Pancreas (tissue), 10 donors: ENCODE measurements at regions not wholly inside any gene's neighbourhood (a gene's known extent, or its start where the extent isn't known, plus 50 kb on each side); places are given as distances from the start of the nearest gene placed in this dataset.

Experiments used
- ATAC-seq, 4 donors: fragments of 200-7000 bp; cut with Tn5 transposase; one replicate each; pipeline versions ENCODE4 v1.8.0 to v1.9.1; 2020; ENCODE audit warnings: mild to moderate bottlenecking in 4 of 4, moderate library complexity in 4 of 4
- DNase-seq, 6 donors: peaks; one replicate each; pipeline ENCODE4 v3.0.0-alpha.2; 2020
- FAIRE-seq: peaks from 2 replicates; lab custom pipeline; 2012; peaks lifted over from hg19 to GRCh38; lab: Jason Lieb, UNC
- H3K27ac ChIP-seq, 4 donors: fragments of 200-600 bp; sonication (generic); 1 replicate in 3 of 4; 2 replicates in 1 of 4; pipeline versions ENCODE4 v1.5.0 to v1.8.0; 2020
- H3K27me3 ChIP-seq, 4 donors: fragments of 200-600 bp; one replicate each; pipeline ENCODE4 v1.8.0; 2021
- H3K36me3 ChIP-seq, 3 donors: fragments of 200-600 bp; sonication (generic) in 1 of 3; one replicate each; pipeline versions ENCODE4 v1.5.0 to v1.8.0; 2020 to 2021
- H3K4me1 ChIP-seq, 3 donors: fragments of 200-600 bp; one replicate each; pipeline ENCODE4 v1.8.0; 2021
- H3K4me3 ChIP-seq, 4 donors: fragments of 200-600 bp; sonication (generic) in 2 of 4; one replicate each; pipeline versions ENCODE4 v1.5.0 to v1.8.0; 2020 to 2021
- H3K9me3 ChIP-seq, 4 donors: fragments of 200-600 bp; one replicate each; pipeline ENCODE4 v1.8.0; 2021
- CTCF ChIP-seq, 4 donors: fragments of 200-600 bp; sonication (generic) in 3 of 4; IDR thresholded peaks; one replicate each; pipeline versions ENCODE4 v1.5.0 to v1.8.0; 2021; ENCODE audit warnings: antibody characterized with exemption in 4 of 4
- WGBS, 2 donors: extraction: QIAGEN DNeasy Blood & Tissue Kit; methylation state at CpG; one replicate each; pipeline ENCODE4 v1.1.7; 2013; 5-methylcytosine and 5-hydroxymethylcytosine counted together
- intact Hi-C, 3 donors: fragments of 100-400 bp; cut with DNase I; formaldehyde crosslinking; loops; one replicate each; pipeline versions ENCODE4 v1.11.1 to v1.14.2; 2022
- donor health status: healthy with polysubstance abuse.
- donor health status: DM: no; HTN: no; CAD: no; lungs with moderate emphysema.
- donor health status: DM: no; HTN: no; CAD: no.
- donor health status: control.
- donor health status: control.
- donor health status: Bipolar disorder and iron deficiency.
- donor health status: DM: yes; HTN: yes; CAD: no.
- donor health status: DM: no; HTN: no; CAD: no.
- donor health status: DM: no; HTN: no; CAD: no.
- donor health status: DM: yes; HTN: yes; CAD: no.

GRCh38 chr11:13073119-13073981, 64.2 kb downstream of the RASSF10 start:
- no peaks in the 10 kb centered on the region for H3K9me3 ChIP-seq
- ATAC-seq (no peak), FAIRE-seq (no peak), DNase-seq (no peak)
- no peak overlapping the region for H3K27ac ChIP-seq
- no peaks in the 10 kb centered on the region for H3K36me3 ChIP-seq
- H3K4me1 ChIP-seq = no peaks in the 10 kb centered on the region
- no peak overlapping the region for H3K4me3 ChIP-seq
- H3K27me3 ChIP-seq = no peaks in the 10 kb centered on the region
- 86 to 89% methylated on average over 13 of the region's 13 CpGs for WGBS, 2 donors
- no peak for TF ChIP-seq CTCF (IDR thresholded peaks at IDR 0.05)
- intact Hi-C loops = loop anchor here in 1 of 3 donors (10.0 kb wide), 1 partner anchor 59 kb away; no protein-coding TSS in a partner anchor

GRCh38 chr11:13074714-13075464, 65.8 kb downstream of the RASSF10 start:
- no peak for ATAC-seq
- no peaks in the 10 kb centered on the region for H3K4me1 ChIP-seq
- FAIRE-seq = no peak
- H3K27ac ChIP-seq = no peak overlapping the region
- no peaks in the 10 kb centered on the region for H3K9me3 ChIP-seq
- H3K27me3 ChIP-seq = no peaks in the 10 kb centered on the region
- 69 to 70% methylated on average over 6 of the region's 6 CpGs for WGBS, 2 donors
- H3K4me3 ChIP-seq = no peak overlapping the region
- TF ChIP-seq CTCF (IDR thresholded peaks at IDR 0.05) = no peak
- no peak for DNase-seq
- intact Hi-C loops = loop anchor here in 1 of 3 donors (10.0 kb wide), 1 partner anchor 60 kb away; no protein-coding TSS in a partner anchor
- no peaks in the 10 kb centered on the region for H3K36me3 ChIP-seq

GRCh38 chr11:13076961-13077360, 67.8 kb downstream of the RASSF10 start:
- FAIRE-seq (no peak), DNase-seq (no peak), ATAC-seq (no peak)
- no peak overlapping the region for H3K4me3 ChIP-seq
- no peak overlapping the region for H3K27ac ChIP-seq
- no peaks in the 10 kb centered on the region for H3K9me3 ChIP-seq
- TF ChIP-seq CTCF (IDR thresholded peaks at IDR 0.05) = no peak
- intact Hi-C loops = loop anchor here in 1 of 3 donors (10.0 kb wide), 1 partner anchor 62 kb away; no protein-coding TSS in a partner anchor
- H3K4me1 ChIP-seq = no peaks in the 10 kb centered on the region
- no peaks in the 10 kb centered on the region for H3K27me3 ChIP-seq
- 94 to 100% methylated on average over 2 of the region's 2 CpGs for WGBS, 2 donors
- H3K36me3 ChIP-seq = no peaks in the 10 kb centered on the region

GRCh38 chr11:13080861-13081260, 71.7 kb downstream of the RASSF10 start:
- no peaks in the 10 kb centered on the region for H3K4me1 ChIP-seq
- no peak overlapping the region for H3K4me3 ChIP-seq
- H3K27me3 ChIP-seq = no peaks in the 10 kb centered on the region
- no peak for FAIRE-seq
- DNase-seq = no peak
- ATAC-seq = no peak
- H3K27ac ChIP-seq = no peak overlapping the region
- WGBS, 2 donors = 68 to 76% methylated on average over 8 of the region's 8 CpGs
- H3K36me3 ChIP-seq = no peaks in the 10 kb centered on the region
- intact Hi-C loops = no loop called here
- no peaks in the 10 kb centered on the region for H3K9me3 ChIP-seq
- no peak for TF ChIP-seq CTCF (IDR thresholded peaks at IDR 0.05)
